Karpas-422 (cell line): ENCODE measurements at regions not wholly inside any gene's neighbourhood (a gene's known extent, or its start where the extent isn't known, plus 50 kb on each side); places are given as distances from the start of the nearest gene placed in this dataset.

Experiments
- DNase-seq: peaks from one replicate; pipeline ENCODE4 v3.0.0-alpha.2; 2015
- H2AFZ ChIP-seq: fragments of 200-600 bp; sonication (generic); 2 replicates; pipeline ENCODE4 v1.6.1; 2014; ENCODE audit warnings: antibody characterized with exemption, low read length, mixed read lengths
- H3K27ac ChIP-seq: fragments of 200-600 bp; sonication (generic); 2 replicates; pipeline ENCODE4 v1.5.1; 2014; ENCODE audit warnings: mild to moderate bottlenecking, low read length, moderate library complexity
- H3K27me3 ChIP-seq: fragments of 200-600 bp; sonication (generic); 2 replicates; pipeline ENCODE4 v1.6.1; 2014; ENCODE audit warnings: low read length, mixed read lengths
- H3K36me3 ChIP-seq: fragments of 200-600 bp; sonication (generic); 2 replicates; pipeline ENCODE4 v1.6.1; 2014; ENCODE audit warnings: low read length, mixed read lengths; ENCODE audit not compliant: insufficient read depth
- H3K4me1 ChIP-seq: fragments of 200-600 bp; sonication (generic); 2 replicates; pipeline ENCODE4 v1.6.1; 2014; ENCODE audit warnings: mild to moderate bottlenecking, low read length, mixed read lengths
- H3K4me2 ChIP-seq: fragments of 200-600 bp; sonication (generic); 2 replicates; pipeline ENCODE4 v1.6.1; 2014; ENCODE audit warnings: low read length, low read depth, mild to moderate bottlenecking; ENCODE audit not compliant: poor library complexity, severe bottlenecking
- H3K4me3 ChIP-seq: fragments of 200-600 bp; sonication (generic); 2 replicates; pipeline ENCODE4 v1.5.1; 2014; ENCODE audit warnings: mild to moderate bottlenecking, antibody characterized with exemption, low read length, mixed read lengths
- H3K79me2 ChIP-seq: fragments of 200-600 bp; sonication (generic); 2 replicates; pipeline ENCODE4 v1.6.1; 2014; ENCODE audit warnings: mild to moderate bottlenecking, low read length, mixed read lengths
- H3K9ac ChIP-seq: fragments of 200-600 bp; sonication (generic); 2 replicates; pipeline ENCODE4 v1.6.0; 2014; ENCODE audit warnings: low read length
- H3K9me2 ChIP-seq: fragments of 200-600 bp; sonication (generic), shearing (Covaris generic); replicated peaks from 2 replicates; pipeline ENCODE4 v1.6.0; 2014; ENCODE audit warnings: mild to moderate bottlenecking, low read length, moderate library complexity; ENCODE audit not compliant: insufficient read depth
- H3K9me3 ChIP-seq: fragments of 300-700, 200-600 bp; sonication (generic); 2 replicates; pipeline ENCODE4 v1.6.1; 2014; ENCODE audit warnings: low read length, mixed read lengths
- H4K20me1 ChIP-seq: fragments of 200-600 bp; sonication (generic); 2 replicates; pipeline ENCODE4 v1.6.1; 2014; ENCODE audit warnings: mild to moderate bottlenecking, antibody characterized with exemption, low read length, low read depth; ENCODE audit not compliant: insufficient read depth

- 0 out of 2 replicates have a peak, but pooled peaks cover 3% of the 10 kb centered on the region for H4K20me1 ChIP-seq
Measured at GRCh38 chr6:43921548-43922425, 151.8 kb downstream of the VEGFA start.

DNA sequence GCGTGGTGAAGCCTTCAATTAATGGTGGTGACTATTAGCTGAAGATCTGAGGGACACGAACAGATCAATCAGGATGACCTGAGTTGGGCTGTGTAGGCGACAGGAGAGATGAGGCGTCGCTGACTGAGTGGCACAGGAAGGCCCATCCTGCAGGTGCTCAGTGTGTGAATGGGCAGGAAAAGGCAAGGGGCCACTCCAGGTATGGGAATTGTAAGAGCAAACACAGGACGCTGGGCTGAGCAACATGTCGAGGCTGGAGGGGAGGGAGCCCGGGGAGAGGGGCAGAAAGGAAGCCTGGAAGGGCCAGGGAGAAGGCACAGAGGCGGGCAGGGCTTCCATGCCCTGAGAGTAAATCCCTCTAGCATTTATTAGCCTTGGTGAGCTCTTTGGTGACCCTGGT, 151.0 kb downstream of the VEGFA start:
- Histone ChIP-seq H3K9ac (no peak overlapping the region), H4K20me1 (peaks cover 3% of the 10 kb centered on the region; the same call in 1 of the 2 replicates), H3K9me3 (no peaks in the 10 kb centered on the region), H2AFZ (no peak overlapping the region), H3K27me3 (no peaks in the 10 kb centered on the region), H3K4me3 (no peak overlapping the region), H3K4me1 (no peaks in the 10 kb centered on the region), H3K27ac (no peak overlapping the region), H3K4me2 (no peak overlapping the region), H3K79me2 (no peaks in the 10 kb centered on the region), H3K9me2 (no peaks in the 10 kb centered on the region), H3K36me3 (no peaks in the 10 kb centered on the region)
- DNase-seq, result no peak

More at GRCh38 chr6:43921548-43922425, 151.8 kb downstream of the VEGFA start:
- no peak overlapping the region for H2AFZ ChIP-seq
- no peaks in the 10 kb centered on the region for H3K79me2 ChIP-seq
- H3K4me1 ChIP-seq, result no peaks in the 10 kb centered on the region
- no peak for DNase-seq
- no peaks in the 10 kb centered on the region for H3K27me3 ChIP-seq
- no peak overlapping the region for H3K9ac ChIP-seq
- no peaks in the 10 kb centered on the region for H3K9me2 ChIP-seq
- no peak overlapping the region for H3K27ac ChIP-seq
- H3K4me2 ChIP-seq, result no peak overlapping the region
- H3K36me3 ChIP-seq, result no peaks in the 10 kb centered on the region
- no peak overlapping the region for H3K4me3 ChIP-seq
- no peaks in the 10 kb centered on the region for H3K9me3 ChIP-seq

- Histone ChIP-seq H3K4me1 (no peaks in the 10 kb centered on the region), H3K27me3 (no peaks in the 10 kb centered on the region; the same call in 1 of the 2 replicates), H3K9ac (no peak overlapping the region), H3K9me3 (no peaks in the 10 kb centered on the region), H4K20me1 (peaks cover 3% of the 10 kb centered on the region; the same call in 1 of the 2 replicates), H3K4me2 (no peak overlapping the region), H3K27ac (no peak overlapping the region), H3K9me2 (no peaks in the 10 kb centered on the region), H3K4me3 (no peak overlapping the region), H3K79me2 (no peaks in the 10 kb centered on the region), H3K36me3 (no peaks in the 10 kb centered on the region), H2AFZ (no peak overlapping the region)
- no peak for DNase-seq
Measured at GRCh38 chr6:43919774-43920173, 149.8 kb downstream of the VEGFA start.

DNA sequence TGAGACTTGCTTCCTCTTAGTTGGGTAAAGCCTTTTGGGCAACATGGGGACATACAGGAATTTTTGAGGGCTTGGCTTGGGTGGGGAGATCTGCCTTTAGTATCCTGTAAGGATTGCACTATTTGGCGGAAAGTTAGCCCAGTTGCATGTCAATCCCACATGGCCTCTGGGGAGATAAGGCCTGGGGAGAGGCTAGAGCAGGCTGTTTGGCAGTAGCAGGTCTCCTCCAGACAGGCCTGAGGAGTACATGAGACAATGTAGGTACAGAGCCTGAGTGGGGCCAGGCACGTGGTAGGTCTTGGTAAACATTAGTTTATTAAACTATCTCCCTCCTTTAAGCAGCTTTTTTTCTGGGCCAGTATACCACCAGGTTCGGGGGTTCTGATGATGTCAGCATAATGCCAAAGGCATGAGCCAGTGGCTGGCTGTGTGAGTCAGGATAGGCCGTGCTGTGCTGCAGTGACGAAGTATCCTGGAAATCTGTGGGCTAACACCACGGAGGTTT, 147.9 kb downstream of the VEGFA start:
- Histone ChIP-seq H3K4me3 (no peak overlapping the region), H2AFZ (no peak overlapping the region), H3K27me3 (no peaks in the 10 kb centered on the region; the same call in 1 of the 2 replicates), H3K36me3 (no peaks in the 10 kb centered on the region), H3K4me1 (no peaks in the 10 kb centered on the region), H3K79me2 (no peaks in the 10 kb centered on the region), H3K4me2 (no peak overlapping the region), H3K27ac (no peak overlapping the region), H3K9me2 (no peaks in the 10 kb centered on the region), H3K9ac (no peak overlapping the region), H3K9me3 (no peaks in the 10 kb centered on the region), H4K20me1 (no peaks in the 10 kb centered on the region; the same call in 1 of the 2 replicates)
- no peak for DNase-seq

GRCh38 chr6:43916924-43917877, 147.2 kb downstream of the VEGFA start:
- no peak overlapping the region for H3K27ac ChIP-seq
- H3K9me2 ChIP-seq, result no peaks in the 10 kb centered on the region
- no peaks in the 10 kb centered on the region for H3K36me3 ChIP-seq
- no peaks in the 10 kb centered on the region; the same call in 1 of the 2 replicates for H4K20me1 ChIP-seq
- H3K4me1 ChIP-seq, result no peaks in the 10 kb centered on the region
- no peak for DNase-seq
- H3K4me2 ChIP-seq, result no peak overlapping the region
- no peak overlapping the region for H3K4me3 ChIP-seq
- H3K79me2 ChIP-seq, result no peaks in the 10 kb centered on the region
- no peak overlapping the region for H3K9ac ChIP-seq
- no peak overlapping the region for H2AFZ ChIP-seq
- H3K9me3 ChIP-seq, result no peaks in the 10 kb centered on the region
- H3K27me3 ChIP-seq, result no peaks in the 10 kb centered on the region; the same call in 1 of the 2 replicates

DNA sequence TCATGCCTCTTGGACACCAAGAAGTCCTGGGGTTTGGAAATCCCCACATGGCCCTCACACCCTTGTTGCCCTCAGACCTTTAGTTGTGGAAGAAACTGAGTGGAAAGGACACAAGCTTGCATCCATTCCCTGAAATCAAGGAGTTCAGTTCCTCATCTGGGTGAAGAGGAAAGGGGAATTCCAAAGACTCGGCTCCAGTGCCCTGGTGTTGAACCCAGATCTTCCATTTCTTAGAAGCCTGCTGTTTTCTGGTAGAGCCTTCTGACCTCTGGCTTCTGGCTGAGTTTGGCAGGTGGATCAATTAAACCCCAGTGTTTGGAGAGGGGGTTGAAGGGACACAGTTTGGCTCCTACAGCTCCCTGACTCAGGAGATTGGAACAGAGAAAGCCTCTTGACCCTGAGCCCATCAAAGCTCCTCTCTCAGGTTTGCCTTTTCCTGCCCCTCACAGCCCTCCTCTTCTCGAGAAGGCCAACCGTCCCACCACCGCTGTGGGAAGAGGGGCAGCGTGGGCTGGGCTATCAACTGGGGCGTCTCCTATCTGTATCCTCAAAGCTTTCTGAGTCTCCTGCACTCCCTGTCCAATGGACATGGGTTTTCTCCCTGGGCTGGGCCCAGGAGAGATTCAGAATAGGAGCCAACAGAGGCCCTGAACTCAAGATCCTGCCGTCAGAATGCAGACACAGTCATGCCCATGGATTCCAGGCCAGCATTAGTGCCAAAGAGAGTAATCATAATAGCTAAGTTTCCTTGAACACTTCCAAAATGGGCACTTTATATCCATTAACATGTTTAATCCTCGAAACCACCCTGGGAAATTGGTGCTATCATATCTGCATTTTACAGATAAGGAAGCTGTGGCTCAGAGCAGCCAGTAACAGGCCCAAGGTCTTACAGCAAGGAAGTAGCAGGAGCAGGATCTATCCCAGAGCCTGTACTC, 146.2 kb downstream of the VEGFA start:
- H3K27ac ChIP-seq, result no peak overlapping the region
- no peaks in the 10 kb centered on the region for H3K36me3 ChIP-seq
- H3K27me3 ChIP-seq, result no peaks in the 10 kb centered on the region; the same call in 1 of the 2 replicates
- H3K9me2 ChIP-seq, result no peaks in the 10 kb centered on the region
- no peak overlapping the region for H2AFZ ChIP-seq
- H3K4me2 ChIP-seq, result no peak overlapping the region
- DNase-seq, result no peak
- H3K4me3 ChIP-seq, result no peak overlapping the region
- H3K4me1 ChIP-seq, result no peaks in the 10 kb centered on the region
- H4K20me1 ChIP-seq, result no peaks in the 10 kb centered on the region; the same call in 1 of the 2 replicates
- no peaks in the 10 kb centered on the region for H3K9me3 ChIP-seq
- no peak overlapping the region for H3K9ac ChIP-seq
- H3K79me2 ChIP-seq, result no peaks in the 10 kb centered on the region

DNA sequence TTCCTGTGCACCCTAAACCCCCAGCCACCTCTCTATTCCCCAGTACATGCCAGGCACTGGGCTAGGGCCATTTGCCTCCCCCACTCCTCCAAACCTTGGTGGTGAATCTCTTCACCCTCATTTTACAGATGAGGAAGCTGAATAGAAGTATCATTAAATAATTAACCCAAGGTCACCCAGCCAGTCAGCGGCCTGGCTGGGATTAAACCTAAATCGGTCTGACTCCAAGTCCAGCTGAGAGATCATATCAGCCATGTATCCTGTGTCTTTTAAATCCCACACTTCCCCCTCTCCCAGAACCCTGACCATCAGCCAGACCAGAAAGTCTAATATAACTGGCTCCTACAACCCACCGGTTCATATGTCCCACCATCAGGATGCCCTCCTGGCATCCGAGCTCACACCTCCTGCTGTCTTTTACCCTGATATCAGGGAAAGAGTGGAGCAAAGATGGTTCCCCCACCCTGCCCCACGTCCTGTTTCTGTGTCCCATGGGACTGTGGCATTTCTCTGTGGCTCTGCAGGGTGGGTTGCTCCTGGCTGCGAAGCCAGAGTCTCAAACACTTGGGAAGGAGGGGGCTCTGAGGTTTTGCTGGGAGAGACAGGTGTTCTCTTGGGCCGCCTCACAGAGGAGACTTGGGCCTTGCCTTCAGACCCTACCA, 145.3 kb downstream of the VEGFA start:
- Histone ChIP-seq H3K9me2 (no peaks in the 10 kb centered on the region), H3K27me3 (no peaks in the 10 kb centered on the region; the same call in 1 of the 2 replicates), H3K9me3 (no peaks in the 10 kb centered on the region), H3K27ac (no peak overlapping the region), H3K9ac (no peak overlapping the region), H3K79me2 (no peaks in the 10 kb centered on the region), H2AFZ (no peak overlapping the region), H3K4me3 (no peak overlapping the region), H3K4me2 (no peak overlapping the region), H3K36me3 (no peaks in the 10 kb centered on the region), H4K20me1 (no peaks in the 10 kb centered on the region; the same call in 1 of the 2 replicates), H3K4me1 (no peaks in the 10 kb centered on the region)
- DNase-seq, result no peak
